Medulla oblongata (tissue), 1 donor: ENCODE measurements at regions not wholly inside any gene's neighbourhood (a gene's known extent, or its start where the extent isn't known, plus 50 kb on each side); places are given as distances from the start of the nearest gene placed in this dataset.

Experiments
- DNase-seq: peaks from one replicate; pipeline ENCODE4 v3.0.0-alpha.2; 2015; ENCODE audit errors: extremely low spot score

GRCh38 chr2:217066510-217067270 is 206.8 kb upstream of the TNP1 start:
- no peak for DNase-seq

GRCh38 chr2:217065695-217066405 is 206.0 kb upstream of the TNP1 start:
- no peak for DNase-seq

- DNase-seq = no peak
These were observed 205.1 kb upstream of the TNP1 start for GRCh38 chr2:217065012-217065290.

GRCh38 chr2:217064234-217065011 is 204.6 kb upstream of the TNP1 start:
- no peak for DNase-seq

GRCh38 chr2:217063238-217063755 is 203.4 kb upstream of the TNP1 start:
- no peak for DNase-seq

- no peak for DNase-seq
These were observed 202.9 kb upstream of the TNP1 start for GRCh38 chr2:217062768-217063167.

GRCh38 chr2:217061916-217062505 is 202.1 kb upstream of the TNP1 start:
- peak; percentile 63 for DNase-seq

- DNase-seq = no peak
These were observed 201.2 kb upstream of the TNP1 start for GRCh38 chr2:217060951-217061547.

GRCh38 chr2:217060516-217060915 is 200.7 kb upstream of the TNP1 start:
- DNase-seq = no peak

GRCh38 chr2:217058791-217059755 is 199.2 kb upstream of the TNP1 start:
- DNase-seq = no peak

- no peak for DNase-seq
These were observed 197.9 kb upstream of the TNP1 start for GRCh38 chr2:217057773-217058172.

GRCh38 chr2:217055624-217056023 is 195.8 kb upstream of the TNP1 start:
- no peak for DNase-seq

- DNase-seq = no peak
These were observed 194.9 kb upstream of the TNP1 start for GRCh38 chr2:217054791-217055190.

GRCh38 chr2:217052856-217053577 is 193.2 kb upstream of the TNP1 start:
- DNase-seq = no peak

- no peak for DNase-seq
These were observed 191.6 kb upstream of the TNP1 start for GRCh38 chr2:217051416-217051815.

GRCh38 chr2:217049956-217050355 is 190.1 kb upstream of the TNP1 start:
- DNase-seq = no peak

- DNase-seq = no peak
These were observed 189.6 kb upstream of the TNP1 start for GRCh38 chr2:217049422-217049821.

- DNase-seq = no peak
These were observed 188.9 kb upstream of the TNP1 start for GRCh38 chr2:217048730-217049129.

GRCh38 chr2:217047631-217048030 is 187.8 kb upstream of the TNP1 start:
- DNase-seq = no peak

- no peak for DNase-seq
These were observed 187.3 kb upstream of the TNP1 start for GRCh38 chr2:217047209-217047608.
